Fibroblast of upper back skin (primary cell): ENCODE measurements at regions not wholly inside any gene's neighbourhood (a gene's known extent, or its start where the extent isn't known, plus 50 kb on each side); places are given as distances from the start of the nearest gene placed in this dataset.
A peak's percentile ranks its signal among the peaks of the same experiment; 100 is the strongest.

Source experiments
- DNase-seq: peaks from one replicate; pipeline ENCODE4 v3.0.0-alpha.2; 2013

- peak; percentile 77 for DNase-seq
Measured at GRCh38 chr5:113806250-113806649, 292.8 kb downstream of the YTHDC2 start.

- DNase-seq, result peak; percentile 49
Measured at GRCh38 chr5:113806904-113807303, 293.4 kb downstream of the YTHDC2 start.

- DNase-seq, result peak; percentile 90
Measured at GRCh38 chr5:113807427-113807991, 294.0 kb downstream of the YTHDC2 start.

- DNase-seq, result no peak
Measured at GRCh38 chr5:113808956-113809355, 295.5 kb downstream of the YTHDC2 start.

GRCh38 chr5:113809626-113810025 lies 296.1 kb downstream of the YTHDC2 start:
- DNase-seq, result no peak

GRCh38 chr5:113813466-113813865 lies 300.0 kb downstream of the YTHDC2 start:
- DNase-seq, result no peak

- DNase-seq, result no peak
Measured at GRCh38 chr5:113817683-113818082, 304.2 kb downstream of the YTHDC2 start.

- no peak for DNase-seq
Measured at GRCh38 chr5:113823696-113824095, 310.2 kb downstream of the YTHDC2 start.

GRCh38 chr5:113824307-113824706 lies 310.8 kb downstream of the YTHDC2 start:
- DNase-seq, result no peak

GRCh38 chr5:113825176-113825575 lies 311.7 kb downstream of the YTHDC2 start:
- DNase-seq, result no peak

- DNase-seq, result no peak
Measured at GRCh38 chr5:113846941-113847340, 333.4 kb downstream of the YTHDC2 start.

- no peak for DNase-seq
Measured at GRCh38 chr5:113864437-113864836, 350.9 kb downstream of the YTHDC2 start.

- DNase-seq, result no peak
Measured at GRCh38 chr5:113866763-113867162, 353.3 kb downstream of the YTHDC2 start.

- DNase-seq, result no peak
Measured at GRCh38 chr5:113869611-113870010, 356.1 kb downstream of the YTHDC2 start.

- DNase-seq, result no peak
Measured at GRCh38 chr5:113871972-113872371, 358.5 kb downstream of the YTHDC2 start.

- DNase-seq, result no peak
Measured at GRCh38 chr5:113875096-113875495, 361.6 kb downstream of the YTHDC2 start.

- DNase-seq, result no peak
Measured at GRCh38 chr5:113891491-113891890, 378.0 kb downstream of the YTHDC2 start.

GRCh38 chr5:113896789-113897188 lies 383.3 kb downstream of the YTHDC2 start:
- DNase-seq, result no peak

GRCh38 chr5:113897748-113898147 lies 384.3 kb downstream of the YTHDC2 start:
- DNase-seq, result no peak

GRCh38 chr5:113900141-113900540 lies 386.6 kb downstream of the YTHDC2 start:
- DNase-seq, result no peak

- no peak for DNase-seq
Measured at GRCh38 chr5:113900816-113901215, 387.3 kb downstream of the YTHDC2 start.

- DNase-seq, result no peak
Measured at GRCh38 chr5:113901718-113902117, 388.2 kb downstream of the YTHDC2 start.

GRCh38 chr5:113902917-113903660 lies 389.6 kb downstream of the YTHDC2 start:
- DNase-seq, result no peak

- no peak for DNase-seq
Measured at GRCh38 chr5:113909782-113910181, 396.3 kb downstream of the YTHDC2 start.

- DNase-seq, result no peak
Measured at GRCh38 chr5:113917997-113918396, 404.5 kb downstream of the YTHDC2 start.
